Mesenchymal stem cell (in vitro differentiated cells and primary cell): ENCODE measurements at regions not wholly inside any gene's neighbourhood (a gene's known extent, or its start where the extent isn't known, plus 50 kb on each side); places are given as distances from the start of the nearest gene placed in this dataset.

Experiments
- DNase-seq: peaks from one replicate; pipeline ENCODE4 v3.0.0-alpha.2; 2013
- H2AFZ ChIP-seq: one replicate; pipeline ENCODE4 v1.6.1; 2013; ENCODE audit warnings: low read depth, mild to moderate bottlenecking, control low read depth, inconsistent platforms, low read length, moderate library complexity
- H2AK5ac ChIP-seq: 2 replicates; pipeline ENCODE4 v1.6.1; 2013; ENCODE audit warnings: low read length, moderate library complexity, mild to moderate bottlenecking, inconsistent platforms; ENCODE audit not compliant: severe bottlenecking
- H2BK120ac ChIP-seq: one replicate; pipeline ENCODE4 v1.6.1; 2013; ENCODE audit warnings: low read depth, mild to moderate bottlenecking, inconsistent platforms, low read length, moderate library complexity
- H2BK12ac ChIP-seq, 2 experiments: one replicate each; pipeline ENCODE4 v1.6.1; 2013; ENCODE audit warnings: inconsistent platforms in 2 of 2, low read length in 2 of 2, mild to moderate bottlenecking in 2 of 2, moderate library complexity in 2 of 2, control low read depth in 1 of 2
- H2BK15ac ChIP-seq: one replicate; pipeline ENCODE4 v1.6.1; 2013; ENCODE audit warnings: mild to moderate bottlenecking, low read depth, inconsistent platforms; ENCODE audit not compliant: poor library complexity, severe bottlenecking
- H2BK5ac ChIP-seq: 2 replicates; pipeline ENCODE4 v1.6.1; 2013; ENCODE audit warnings: low read depth, mild to moderate bottlenecking, low read length, control low read depth, inconsistent platforms; ENCODE audit not compliant: poor library complexity, severe bottlenecking
- H3K14ac ChIP-seq, 2 experiments: one replicate each; pipeline ENCODE4 v1.6.1; 2013; ENCODE audit warnings: inconsistent platforms in 2 of 2, low read length in 2 of 2, control low read depth in 1 of 2, mild to moderate bottlenecking in 1 of 2, moderate library complexity in 1 of 2
- H3K18ac ChIP-seq, 2 experiments: one replicate each; pipeline ENCODE4 v1.6.1; 2013; ENCODE audit warnings: inconsistent platforms in 2 of 2, low read length in 2 of 2, control low read depth in 1 of 2, low read depth in 1 of 2, mild to moderate bottlenecking in 1 of 2
- H3K23ac ChIP-seq, 2 experiments: one replicate each; pipeline ENCODE4 v1.6.1; 2013; ENCODE audit warnings: inconsistent platforms in 2 of 2, low read length in 2 of 2, mild to moderate bottlenecking in 2 of 2, moderate library complexity in 2 of 2, control low read depth in 1 of 2
- H3K27ac ChIP-seq: 2 replicates; pipeline ENCODE4 v1.5.1; 2013; ENCODE audit warnings: mild to moderate bottlenecking, moderate library complexity, low read length, control low read depth, inconsistent platforms; ENCODE audit not compliant: poor library complexity, severe bottlenecking
- H3K27me3 ChIP-seq, 2 experiments: 2 replicates each; pipeline versions ENCODE4 v1.6.1 to v1.7.0; 2013; ENCODE audit warnings: low read length in 2 of 2, mild to moderate bottlenecking in 2 of 2, moderate library complexity in 2 of 2, control low read depth in 1 of 2, inconsistent platforms in 1 of 2; ENCODE audit not compliant: control insufficient read depth in 1 of 2, insufficient read depth in 1 of 2
- H3K36me3 ChIP-seq, 2 experiments: 2 replicates each; pipeline versions ENCODE4 v1.6.1 to v1.7.0; 2013; ENCODE audit warnings: low read length in 2 of 2, control low read depth in 1 of 2, inconsistent platforms in 1 of 2, low read depth in 1 of 2, mild to moderate bottlenecking in 1 of 2; ENCODE audit not compliant: insufficient read depth in 2 of 2, control insufficient read depth in 1 of 2
- H3K4ac ChIP-seq, 2 experiments: one replicate each; pipeline ENCODE4 v1.6.1; 2013; ENCODE audit warnings: inconsistent platforms in 2 of 2, low read length in 2 of 2, mild to moderate bottlenecking in 2 of 2, moderate library complexity in 2 of 2, control low read depth in 1 of 2, low read depth in 1 of 2
- H3K4me1 ChIP-seq: 2 replicates; pipeline ENCODE4 v1.6.1; 2013; ENCODE audit warnings: low read depth, low read length, control low read depth; ENCODE audit not compliant: control insufficient read depth, insufficient read depth
- H3K4me2 ChIP-seq: 2 replicates; pipeline ENCODE4 v1.6.1; 2013; ENCODE audit warnings: low read length, mild to moderate bottlenecking, inconsistent platforms; ENCODE audit not compliant: poor library complexity, severe bottlenecking
- H3K4me3 ChIP-seq, 2 experiments: 2 replicates each; pipeline versions ENCODE4 v1.5.1 to v1.7.0; 2013; ENCODE audit warnings: low read length in 2 of 2, mild to moderate bottlenecking in 2 of 2, control low read depth in 1 of 2, low read depth in 1 of 2; ENCODE audit not compliant: insufficient read depth in 1 of 2
- H3K79me1 ChIP-seq: replicated peaks from 2 replicates; pipeline ENCODE4 v1.6.1; 2013; ENCODE audit warnings: mild to moderate bottlenecking, control low read depth, low read length, inconsistent platforms; ENCODE audit not compliant: poor library complexity, severe bottlenecking
- H3K9ac ChIP-seq: 2 replicates; pipeline ENCODE4 v1.7.0; 2013; ENCODE audit warnings: mild to moderate bottlenecking, low read length, moderate library complexity
- H3K9me3 ChIP-seq: 2 replicates; pipeline ENCODE4 v1.7.0; 2013; ENCODE audit warnings: mild to moderate bottlenecking, low read length; ENCODE audit not compliant: control insufficient read depth
- H4K8ac ChIP-seq: one replicate; pipeline ENCODE4 v1.6.1; 2013; ENCODE audit warnings: inconsistent platforms, mild to moderate bottlenecking, low read length, moderate library complexity
- H4K91ac ChIP-seq: one replicate; pipeline ENCODE4 v1.6.1; 2013; ENCODE audit warnings: mild to moderate bottlenecking, low read length, inconsistent platforms
- WGBS: methylation state at CpG from one replicate; pipeline ENCODE4 v1.1.7; 2013; ENCODE audit warnings: mixed read lengths; 5-methylcytosine and 5-hydroxymethylcytosine counted together

- no peak overlapping the region for H3K4me2 ChIP-seq
- no peak overlapping the region for H4K8ac ChIP-seq
These were observed 68.1 kb upstream of the CCND1 start for GRCh38 chr11:69572861-69573260.

GRCh38 chr11:69573761-69574607, 67.0 kb upstream of the CCND1 start:
- H3K18ac ChIP-seq: no peak overlapping the region
- no peak overlapping the region for H2AK5ac ChIP-seq
- no peak overlapping the region for H2BK120ac ChIP-seq
- no peaks in the 10 kb centered on the region for H3K79me1 ChIP-seq
- H3K9ac ChIP-seq: no peak overlapping the region
- 83% methylated on average over 13 of the region's 13 CpGs for WGBS
- H2BK15ac ChIP-seq: no peak overlapping the region
- no peak overlapping the region for H3K27ac ChIP-seq
- H3K4me3 ChIP-seq: no peak overlapping the region
- H3K36me3 ChIP-seq: no peaks in the 10 kb centered on the region
- no peak overlapping the region for H2BK12ac ChIP-seq
- H2AFZ ChIP-seq: no peak overlapping the region
- no peak overlapping the region for H2BK5ac ChIP-seq
- H3K4ac ChIP-seq: no peak overlapping the region
- H3K4me2 ChIP-seq: no peak overlapping the region
- no peak overlapping the region for H4K8ac ChIP-seq
- H4K91ac ChIP-seq: no peak overlapping the region
- H3K14ac ChIP-seq: no peak overlapping the region
- no peaks in the 10 kb centered on the region for H3K9me3 ChIP-seq
- H3K4me1 ChIP-seq: no peaks in the 10 kb centered on the region
- H3K27me3 ChIP-seq: peaks cover 33 to 69% of the 10 kb centered on the region in 2 experiments
- no peak for DNase-seq
- no peak overlapping the region for H3K23ac ChIP-seq

More at GRCh38 chr11:69572861-69573260, 68.1 kb upstream of the CCND1 start:
- no peak overlapping the region for H3K23ac ChIP-seq
- peaks cover 31 to 72% of the 10 kb centered on the region in 2 experiments for H3K27me3 ChIP-seq
- H2AFZ ChIP-seq: no peak overlapping the region
- no peak overlapping the region for H2BK15ac ChIP-seq
- H3K4me1 ChIP-seq: peaks cover 7% of the 10 kb centered on the region
- whole genome bisulfite sequencing: 68% methylated on average over 5 of the region's 5 CpGs
- H3K4me3 ChIP-seq: no peak overlapping the region
- no peaks in the 10 kb centered on the region for H3K36me3 ChIP-seq
- no peak overlapping the region for H3K9ac ChIP-seq
- no peaks in the 10 kb centered on the region for H3K79me1 ChIP-seq
- H2AK5ac ChIP-seq: no peak overlapping the region
- no peak overlapping the region for H2BK120ac ChIP-seq
- no peak overlapping the region for H4K91ac ChIP-seq
- no peak overlapping the region for H3K4ac ChIP-seq
- no peak overlapping the region for H2BK12ac ChIP-seq
- DNase-seq: no peak
- H3K27ac ChIP-seq: no peak overlapping the region
- no peak overlapping the region for H2BK5ac ChIP-seq
- no peaks in the 10 kb centered on the region for H3K9me3 ChIP-seq
- no peak overlapping the region for H3K18ac ChIP-seq
- H3K14ac ChIP-seq: peak overlapping the region in 1 of 2 experiments; percentile 21

DNA sequence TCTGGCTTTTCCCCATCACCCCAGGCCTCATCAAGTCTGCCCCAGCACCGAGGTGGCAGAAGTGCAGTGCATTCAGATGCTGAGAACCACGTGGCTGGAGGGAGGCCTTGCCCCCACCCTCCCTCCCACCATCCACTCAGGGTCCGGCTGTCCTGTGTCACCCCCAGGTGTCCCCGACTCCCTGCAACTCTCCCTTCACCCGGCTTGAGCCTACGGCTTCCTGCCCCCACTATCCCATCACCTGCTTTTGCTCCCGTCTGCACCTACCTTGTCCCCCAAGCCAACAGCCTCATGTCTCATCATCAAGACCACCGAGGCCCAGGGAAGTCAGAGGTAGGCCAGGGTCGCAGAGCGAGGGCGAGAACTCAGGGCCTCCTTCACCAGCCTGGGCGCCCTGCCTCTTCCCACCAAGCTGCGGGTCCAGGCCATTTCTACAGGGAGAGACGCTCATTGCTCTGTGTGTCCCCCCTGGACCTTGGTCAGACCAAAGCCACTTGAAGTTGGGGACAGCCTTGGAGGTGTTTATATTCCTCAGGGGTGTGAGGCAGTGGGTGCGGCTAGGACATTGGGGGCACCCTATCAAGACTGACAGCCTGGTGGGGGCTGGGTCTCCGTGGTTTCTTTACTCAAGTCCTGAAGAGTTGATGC, 66.2 kb upstream of the CCND1 start:
- H2BK12ac ChIP-seq: no peak overlapping the region
- H3K23ac ChIP-seq: no peak overlapping the region
- no peak overlapping the region for H3K9ac ChIP-seq
- H4K91ac ChIP-seq: no peak overlapping the region
- no peak overlapping the region for H2AK5ac ChIP-seq
- H3K4me1 ChIP-seq: no peaks in the 10 kb centered on the region
- no peak overlapping the region for H3K4me2 ChIP-seq
- H3K36me3 ChIP-seq: no peaks in the 10 kb centered on the region
- H3K4me3 ChIP-seq: no peak overlapping the region
- H3K27ac ChIP-seq: no peak overlapping the region
- peaks cover 36 to 68% of the 10 kb centered on the region in 2 experiments for H3K27me3 ChIP-seq
- WGBS: 89% methylated on average over 16 of the region's 16 CpGs
- no peaks in the 10 kb centered on the region for H3K79me1 ChIP-seq
- no peak overlapping the region for H2AFZ ChIP-seq
- no peak overlapping the region for H2BK5ac ChIP-seq
- no peak for DNase-seq
- H3K9me3 ChIP-seq: no peaks in the 10 kb centered on the region
- no peak overlapping the region for H4K8ac ChIP-seq
- no peak overlapping the region for H2BK15ac ChIP-seq
- no peak overlapping the region for H2BK120ac ChIP-seq
- H3K4ac ChIP-seq: no peak overlapping the region
- no peak overlapping the region for H3K18ac ChIP-seq
- no peak overlapping the region for H3K14ac ChIP-seq

GRCh38 chr11:69575296-69576068, 65.5 kb upstream of the CCND1 start:
- Histone ChIP-seq H3K27ac (no peak overlapping the region), H3K79me1 (no peaks in the 10 kb centered on the region), H3K14ac (no peak overlapping the region), H3K4me2 (no peak overlapping the region), H2BK12ac (no peak overlapping the region), H3K9me3 (no peaks in the 10 kb centered on the region), H3K4me3 (no peak overlapping the region), H4K91ac (no peak overlapping the region), H2BK15ac (no peak overlapping the region), H3K9ac (no peak overlapping the region), H4K8ac (no peak overlapping the region), H2BK120ac (no peak overlapping the region), H2AK5ac (no peak overlapping the region), H2AFZ (no peak overlapping the region), H3K18ac (no peak overlapping the region), H3K36me3 (no peaks in the 10 kb centered on the region), H3K23ac (no peak overlapping the region), H2BK5ac (no peak overlapping the region), H3K4ac (no peak overlapping the region), H3K4me1 (no peaks in the 10 kb centered on the region), H3K27me3 (peaks cover 34 to 61% of the 10 kb centered on the region in 2 experiments)
- WGBS: 94% methylated on average over 14 of the region's 14 CpGs
- DNase-seq: no peak
